HG03460 (cell line): ENCODE measurements at regions not wholly inside any gene's neighbourhood (a gene's known extent, or its start where the extent isn't known, plus 50 kb on each side); places are given as distances from the start of the nearest gene placed in this dataset.
A peak's percentile ranks its signal among the peaks of the same experiment; 100 is the strongest.
"Not testable (repeated sequence)": the region's sequence is repeated elsewhere in the genome, so short reads cannot be mapped to it uniquely, and the experiment has no call there.

Source experiments
- ATAC-seq: cut with Tn5 transposase; IDR thresholded peaks from one replicate; pipeline ENCODE4 v1.9.1; 2021; ENCODE audit not compliant: unreplicated experiment

DNA sequence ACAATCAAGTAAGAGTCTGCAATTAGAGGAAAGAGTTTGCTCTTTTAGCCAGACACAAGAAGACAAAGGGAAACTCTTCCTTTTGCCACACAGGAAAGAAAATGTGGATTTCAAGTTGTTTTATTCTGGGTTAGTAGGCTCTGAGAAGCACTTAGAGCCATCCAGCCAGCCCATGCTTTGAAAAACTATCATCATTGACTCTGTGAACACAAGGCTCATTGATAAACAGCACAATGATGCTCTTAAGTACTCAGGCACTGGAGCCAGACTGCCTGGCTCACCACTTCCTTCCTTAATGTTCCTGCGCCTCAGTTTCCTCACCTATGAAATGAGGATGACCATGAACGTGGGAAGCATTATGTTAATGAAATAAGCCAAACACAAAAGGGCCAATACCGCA lies 150.2 kb upstream of the EEA1 start:
- ATAC-seq = no peak

DNA sequence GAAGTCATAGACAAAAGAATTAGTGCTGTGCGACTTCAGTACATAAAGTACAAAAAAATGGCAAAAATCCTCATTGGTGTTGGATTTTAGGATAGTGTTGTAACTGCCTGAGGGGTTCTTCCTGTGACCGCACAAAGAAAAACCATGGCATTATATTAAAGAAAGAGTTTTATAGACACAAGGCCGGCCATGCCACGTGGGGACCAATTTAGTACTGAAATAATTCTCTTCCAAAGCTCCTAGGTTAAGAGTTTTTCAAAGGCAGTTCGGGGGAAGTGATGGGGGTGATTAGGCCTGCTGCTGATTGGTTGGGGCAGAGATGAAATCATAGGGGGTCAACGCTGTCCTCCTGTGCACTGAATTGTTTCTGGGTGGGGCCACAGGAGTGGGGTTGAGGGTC lies 150.9 kb upstream of the EEA1 start:
- ATAC-seq = no peak

DNA sequence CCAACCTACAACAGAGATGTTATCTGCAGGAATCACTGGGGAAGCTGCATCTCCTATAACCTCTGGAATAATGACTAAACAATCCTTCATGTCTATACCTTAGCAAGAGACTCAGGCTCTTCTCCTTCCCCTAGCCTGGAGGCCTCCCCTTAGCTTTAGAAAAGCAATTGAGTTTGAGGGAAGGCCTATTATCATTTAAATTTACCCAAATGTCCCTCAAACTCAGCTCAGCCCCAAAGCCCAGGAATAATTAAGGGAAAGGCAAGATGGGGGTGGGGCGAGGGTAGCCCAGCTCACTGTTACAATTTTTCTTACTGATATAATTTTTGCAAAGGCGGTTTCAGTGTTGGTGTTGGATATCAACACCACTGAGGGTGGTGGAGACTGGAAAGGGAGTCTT lies 151.4 kb upstream of the EEA1 start:
- ATAC-seq = no peak

DNA sequence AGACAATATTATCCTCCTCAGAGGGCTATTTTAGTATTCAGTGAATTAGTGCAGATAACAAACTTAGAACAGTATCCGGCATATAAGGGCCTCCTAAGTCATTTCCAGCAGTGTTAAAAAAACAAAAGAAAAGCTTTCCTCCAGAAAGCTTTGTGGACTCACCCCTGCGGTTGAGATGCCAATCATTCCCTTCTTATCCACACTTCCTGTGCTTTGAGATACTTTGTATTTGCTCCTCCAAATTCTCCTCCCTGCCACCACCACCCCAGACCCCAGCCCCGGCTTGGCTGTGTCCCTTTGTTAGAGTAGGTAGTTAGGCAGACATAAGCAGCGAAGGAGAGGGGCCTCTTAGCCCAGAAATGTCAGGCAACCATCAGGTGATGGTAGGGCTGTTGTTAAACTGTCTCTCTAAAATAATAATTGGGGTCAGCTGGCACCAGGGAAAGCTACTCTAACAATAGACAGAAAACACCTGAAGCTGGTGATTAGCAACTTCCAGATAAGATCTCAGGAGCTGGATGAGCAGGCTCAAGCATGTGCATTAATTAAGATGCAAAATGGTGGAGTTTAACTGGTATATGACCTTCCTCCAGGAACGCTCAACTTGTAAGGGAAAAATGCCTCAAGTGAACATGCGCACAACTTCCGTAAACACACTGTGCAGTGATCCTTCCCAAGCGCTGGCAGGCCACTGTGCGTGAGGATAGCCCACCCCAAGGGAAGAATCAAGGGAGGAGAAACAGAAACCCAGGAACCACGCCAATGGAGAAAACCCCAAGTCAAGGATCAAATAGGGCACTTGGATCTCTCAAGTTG lies 152.1 kb upstream of the EEA1 start:
- ATAC-seq = no peak

DNA sequence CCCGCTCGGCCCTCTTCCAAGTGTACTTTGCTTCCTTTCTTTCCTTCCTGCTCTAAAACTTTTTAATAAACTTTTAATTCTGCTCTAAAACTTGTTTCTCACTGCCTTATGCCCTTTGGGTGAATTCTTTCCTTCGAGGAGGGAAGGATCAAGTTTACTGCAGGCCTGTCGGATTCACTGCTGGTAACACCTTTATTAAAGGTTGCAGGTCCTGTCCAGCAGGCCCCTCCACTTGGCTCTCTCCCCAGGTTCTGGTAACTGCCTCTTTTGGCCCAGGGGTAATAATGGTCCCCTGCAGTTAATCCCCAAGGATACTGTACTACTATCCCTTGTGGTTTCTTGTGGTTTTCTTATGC lies 152.7 kb upstream of the EEA1 start:
- ATAC-seq = no peak

DNA sequence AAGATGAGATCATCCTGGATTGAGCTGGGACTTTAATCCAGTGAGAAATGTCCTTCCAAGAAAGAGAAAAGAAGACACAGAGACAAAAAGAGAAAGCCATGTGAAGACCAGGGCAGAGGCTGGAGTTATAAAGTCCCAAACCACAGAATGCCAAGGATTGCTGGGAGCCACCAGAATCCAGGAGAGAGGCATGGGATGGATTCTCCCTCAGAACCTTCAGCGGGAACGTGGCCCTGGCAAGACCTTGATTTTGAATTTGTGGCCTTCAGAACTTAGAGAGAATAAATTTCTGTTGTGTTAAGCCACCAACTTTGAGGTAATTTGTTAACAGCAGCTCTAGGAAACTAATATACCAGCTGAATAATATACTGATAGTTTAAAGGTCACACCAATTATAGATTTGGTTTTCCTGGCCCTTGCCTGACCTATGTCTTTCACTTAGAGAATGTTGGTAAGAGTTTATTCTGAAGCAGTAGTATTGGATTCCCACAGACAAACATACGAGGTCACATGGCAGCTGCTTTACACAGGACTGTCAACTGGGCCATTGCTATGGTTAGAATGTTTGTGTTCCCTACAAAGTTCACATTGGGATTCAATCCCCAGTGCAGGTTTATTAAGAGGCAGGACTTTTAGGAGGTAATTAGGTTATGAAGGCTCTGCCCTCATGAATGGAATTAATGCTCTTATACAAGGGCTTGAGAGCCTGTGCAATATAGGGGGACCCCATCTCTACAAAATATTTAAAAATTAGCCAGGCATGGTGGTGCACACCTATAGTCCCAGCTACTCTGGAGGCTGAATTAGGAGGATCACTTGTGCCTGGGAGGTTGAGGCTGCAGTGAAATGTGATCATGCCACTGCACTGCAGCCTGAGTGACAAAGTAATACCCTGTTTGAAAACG lies 156.5 kb upstream of the EEA1 start:
- ATAC-seq = no peak

DNA sequence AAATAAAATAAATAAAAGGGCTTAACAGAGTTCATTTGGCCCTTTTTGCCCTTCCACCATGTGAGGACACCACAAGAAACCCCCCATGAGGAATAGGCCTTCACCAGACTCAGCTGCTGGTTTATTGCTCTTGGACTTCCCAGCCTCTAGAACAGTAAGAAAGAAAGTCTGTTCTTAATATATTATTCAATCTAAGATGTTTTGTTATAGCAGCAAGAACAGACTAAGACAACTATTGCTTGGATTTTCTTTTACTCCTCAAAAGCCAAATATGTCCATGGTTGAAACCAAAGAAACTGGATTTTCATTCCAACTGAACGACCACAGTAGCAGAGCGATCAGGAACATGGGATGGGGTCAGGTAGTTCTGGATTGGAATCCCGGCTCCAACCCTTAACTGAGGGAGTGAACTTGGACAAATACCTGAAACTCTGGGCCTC lies 157.2 kb upstream of the EEA1 start:
- no peak for ATAC-seq

DNA sequence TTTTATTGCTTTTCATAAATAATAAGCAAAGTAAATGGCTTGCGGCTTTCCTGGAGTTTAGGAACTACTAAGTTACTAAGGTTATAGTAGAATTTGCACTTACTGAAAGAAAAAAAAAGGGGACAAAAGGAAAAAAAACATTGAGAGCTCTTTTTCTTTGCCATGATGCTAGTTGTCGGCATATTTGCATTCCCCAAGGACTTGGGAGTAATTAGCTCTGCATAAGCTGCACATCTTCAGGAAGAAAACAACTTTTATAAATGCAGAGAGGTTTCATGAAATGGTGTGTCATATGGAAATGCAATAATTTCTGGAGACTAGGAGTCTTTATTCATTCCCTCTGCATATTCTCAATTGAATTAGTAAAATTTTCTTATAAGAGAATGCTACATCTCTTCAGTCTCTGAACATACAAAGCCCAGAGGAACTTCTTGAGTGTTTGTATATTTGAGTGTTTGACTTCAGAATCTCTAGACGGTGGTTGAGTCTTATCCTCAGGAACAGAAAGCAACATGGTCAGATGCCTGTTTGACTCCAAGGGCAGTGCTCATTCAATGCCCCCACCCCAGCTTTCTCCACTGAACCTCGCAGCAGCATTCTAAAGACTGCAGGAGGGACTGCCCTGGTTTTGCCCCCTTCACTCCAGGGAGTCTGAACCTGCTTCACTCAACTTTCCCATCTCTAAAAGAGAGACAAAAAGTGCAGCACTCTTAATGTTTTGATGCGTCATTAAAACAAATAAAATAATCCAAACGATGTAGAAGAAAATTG lies 158.9 kb upstream of the EEA1 start:
- ATAC-seq = no peak

DNA sequence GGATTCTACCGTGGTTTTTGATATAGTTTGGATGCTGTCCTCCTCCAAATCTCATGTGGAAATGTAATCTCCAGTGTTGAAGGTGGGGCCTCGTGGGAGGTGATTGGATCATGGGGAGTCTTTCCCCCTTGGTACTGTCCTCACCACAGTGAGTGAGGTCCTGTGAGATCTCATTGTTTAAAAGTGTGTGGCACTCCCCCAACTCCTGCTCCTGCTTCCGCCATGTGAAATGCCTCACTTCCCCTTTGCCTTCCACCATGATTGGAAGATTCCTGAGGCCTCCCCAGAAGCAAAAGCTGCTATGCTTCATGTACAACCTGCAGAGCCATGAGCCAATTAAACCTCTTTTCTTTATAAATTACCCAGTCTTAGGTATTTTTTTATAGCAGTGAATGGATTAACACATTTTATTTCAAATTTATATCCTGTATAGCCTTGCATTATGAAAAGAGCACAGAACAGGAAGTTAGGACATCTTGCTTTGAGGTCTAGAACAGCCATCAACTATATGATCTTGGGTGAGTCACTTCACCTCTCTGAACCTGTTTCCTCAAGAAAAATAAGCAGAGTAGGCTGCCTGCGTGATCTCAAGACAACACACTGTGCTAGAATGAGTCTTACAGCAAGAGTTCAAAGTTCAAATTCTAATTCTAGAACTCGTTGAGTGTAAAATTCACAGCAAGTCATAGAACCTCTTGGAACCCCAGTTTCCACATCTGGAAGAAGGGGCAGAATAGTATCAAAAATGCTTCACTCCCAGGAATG lies 160.9 kb upstream of the EEA1 start:
- ATAC-seq = no peak

DNA sequence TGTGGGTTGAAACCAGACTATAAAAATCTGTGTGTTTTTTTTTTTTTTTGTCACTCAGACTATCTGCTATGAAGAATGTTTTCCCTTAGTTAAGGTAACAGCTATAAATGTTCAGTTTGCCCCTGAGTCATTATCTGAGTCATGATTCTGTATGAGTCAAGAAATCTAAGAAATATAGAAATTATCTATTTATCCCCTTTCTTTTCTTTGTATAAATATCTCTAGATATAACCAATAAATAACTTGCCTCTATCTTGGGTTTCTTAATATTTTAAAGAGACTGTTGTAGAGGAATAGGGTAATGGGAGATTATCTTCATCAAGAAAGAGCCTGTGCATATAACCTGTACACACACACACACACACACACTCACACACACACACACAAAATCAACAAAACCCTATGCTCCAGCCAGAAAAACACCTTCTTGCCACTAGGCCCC lies 161.7 kb upstream of the EEA1 start:
- no peak for ATAC-seq

DNA sequence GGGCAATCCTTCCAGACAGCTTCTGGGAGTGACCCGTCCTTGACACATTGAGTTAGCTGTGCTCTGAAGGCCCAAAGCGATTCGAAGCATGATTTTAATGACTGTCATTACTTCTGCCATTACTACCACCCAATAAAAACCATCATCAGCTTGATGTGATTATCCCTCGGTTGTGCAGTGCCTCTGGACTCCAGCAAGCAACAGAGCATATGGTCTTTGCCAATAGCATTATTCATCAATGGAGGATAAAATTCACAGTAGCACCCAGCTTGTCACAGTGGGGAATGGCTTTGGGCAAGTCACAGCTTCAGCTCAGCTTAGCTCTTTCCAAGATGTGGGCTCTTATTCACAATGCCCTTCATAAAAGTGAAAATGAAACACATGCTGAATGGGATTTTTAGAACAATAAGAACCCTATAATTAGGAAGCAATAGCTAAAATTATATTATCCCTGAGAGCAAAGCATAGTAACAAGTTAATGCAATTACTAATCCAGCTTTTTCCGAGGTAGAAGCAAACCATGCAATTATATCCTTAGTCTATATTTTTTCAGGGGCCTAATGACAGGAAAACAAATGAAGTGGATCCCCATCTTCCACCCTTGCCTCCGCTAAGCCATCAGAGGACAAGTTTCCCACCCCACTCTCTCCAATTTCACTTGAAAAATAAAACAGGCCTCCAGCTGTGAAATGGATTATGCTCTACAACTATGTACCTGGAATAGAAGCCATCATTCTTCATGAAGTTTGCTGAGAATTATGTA lies 163.0 kb upstream of the EEA1 start:
- no peak for ATAC-seq

DNA sequence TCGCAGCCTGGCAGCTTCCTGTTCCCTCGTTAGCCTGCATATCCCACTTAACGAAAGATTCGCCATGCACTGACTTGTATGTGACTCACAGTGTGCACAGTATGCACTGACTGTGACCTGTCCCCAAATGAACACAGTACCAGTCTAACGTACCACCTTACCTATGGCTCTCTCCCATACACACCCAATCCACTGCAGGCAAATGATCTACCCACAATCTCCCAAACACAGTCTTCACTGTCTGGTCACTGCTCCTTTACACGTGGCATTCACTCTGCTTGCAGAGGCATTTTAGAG lies 163.5 kb upstream of the EEA1 start:
- no peak for ATAC-seq

DNA sequence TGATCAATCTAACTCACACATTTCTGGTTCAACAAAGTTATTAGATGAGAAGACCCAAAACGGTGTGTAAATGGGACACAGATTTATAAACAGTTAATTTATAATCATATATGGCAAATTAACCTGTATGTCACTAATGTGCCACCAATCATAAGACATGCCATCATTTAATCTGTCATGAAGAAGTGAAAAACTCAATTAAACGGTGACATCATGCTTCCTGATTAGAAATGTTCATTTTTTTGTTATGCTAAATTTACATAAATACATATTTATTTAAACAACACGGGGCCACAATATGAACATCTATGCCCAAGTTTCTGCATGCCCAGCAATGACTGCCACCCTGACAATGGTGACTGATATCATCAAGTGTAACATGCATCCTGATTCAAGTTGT lies 164.1 kb upstream of the EEA1 start:
- ATAC-seq = no peak

DNA sequence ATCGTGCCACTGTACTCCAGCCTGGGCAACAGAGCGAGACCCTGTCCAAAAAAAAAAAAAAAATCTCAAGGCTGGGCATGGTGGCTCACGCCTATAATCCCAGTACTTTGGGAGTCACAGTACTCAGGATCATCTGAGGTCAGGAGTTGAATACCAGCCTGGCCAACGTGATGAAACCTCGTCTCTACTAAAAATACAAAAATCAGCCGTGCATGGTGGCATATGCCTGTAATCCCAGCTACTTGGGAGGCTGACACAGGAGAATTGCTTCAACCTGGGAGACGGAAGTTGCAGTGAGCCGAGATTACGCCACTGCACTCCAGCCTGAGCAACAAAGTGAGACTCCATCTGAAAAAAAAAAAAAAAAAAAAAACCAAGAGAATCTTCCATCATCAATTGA lies 165.1 kb upstream of the EEA1 start:
- not testable (repeated sequence) for ATAC-seq

DNA sequence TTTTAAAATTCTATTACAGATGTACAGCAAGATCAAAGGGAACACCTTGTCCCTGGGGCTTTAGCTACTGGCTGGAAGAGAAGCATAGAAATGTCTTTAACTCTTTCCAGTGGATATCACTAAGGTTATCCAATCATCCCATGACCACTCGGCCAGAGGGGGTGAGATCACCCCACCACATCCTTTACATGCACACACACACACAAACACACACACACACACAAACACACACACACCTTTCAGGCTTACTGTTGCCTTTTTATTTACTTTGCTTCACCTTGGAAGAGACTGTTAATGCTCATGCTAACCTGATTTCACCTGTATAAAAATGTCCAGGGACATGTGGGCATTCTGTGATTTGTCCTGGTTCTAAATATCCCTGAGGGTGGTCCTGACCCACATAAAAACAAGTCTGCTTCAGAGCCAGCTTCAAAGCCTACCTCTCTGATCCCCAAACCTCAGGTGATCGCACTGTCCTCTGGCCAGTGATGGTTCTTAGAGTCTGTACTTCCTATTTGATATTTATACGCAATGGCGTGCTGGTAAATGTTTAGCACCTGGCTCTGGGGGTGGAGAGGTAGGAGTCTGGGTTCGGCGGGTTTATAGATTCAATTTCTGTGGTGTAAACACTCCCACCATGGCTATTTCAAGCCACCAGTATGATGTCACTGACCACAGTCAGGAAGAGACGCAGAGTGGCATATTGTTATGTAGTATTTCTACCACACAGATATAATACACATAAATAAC lies 166.1 kb upstream of the EEA1 start:
- ATAC-seq = peak; percentile 88

DNA sequence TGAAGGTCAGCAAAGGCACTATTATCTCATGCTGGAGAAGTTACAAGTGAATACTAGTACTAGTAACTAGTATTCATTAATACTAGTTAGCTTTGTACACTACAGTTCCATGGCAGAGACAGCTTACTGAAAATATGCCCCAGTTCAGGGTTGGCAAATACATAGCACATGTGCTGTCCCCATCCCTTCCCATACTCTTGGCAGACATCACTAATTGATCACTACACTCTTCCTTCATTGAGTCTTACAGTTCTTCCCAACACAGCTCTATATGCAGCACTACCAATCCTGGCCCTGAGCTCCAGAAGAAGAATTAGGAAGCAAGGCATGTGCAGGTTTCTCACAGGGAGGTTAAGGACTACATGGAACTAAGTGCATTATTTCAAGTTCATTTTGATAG lies 168.3 kb upstream of the EEA1 start:
- ATAC-seq = no peak

DNA sequence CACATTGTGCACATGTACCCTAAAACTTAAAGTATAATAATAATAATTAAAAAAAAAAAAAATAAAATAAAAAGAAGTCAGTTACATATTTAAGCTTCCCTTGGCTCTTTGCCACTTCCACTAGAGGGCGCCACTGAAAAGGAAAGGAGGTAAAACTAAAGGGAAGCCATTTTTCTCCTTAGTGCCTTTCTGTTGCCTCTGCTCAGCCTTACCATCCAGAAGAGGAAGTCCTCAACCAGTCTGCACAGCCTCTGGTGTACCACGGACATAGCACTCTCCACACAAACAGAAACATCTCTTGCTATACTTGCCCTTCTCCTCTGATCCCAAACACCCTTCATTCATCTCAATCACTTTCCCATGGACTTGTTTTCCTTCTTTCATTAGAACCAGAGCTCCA lies 169.0 kb upstream of the EEA1 start:
- no peak for ATAC-seq

DNA sequence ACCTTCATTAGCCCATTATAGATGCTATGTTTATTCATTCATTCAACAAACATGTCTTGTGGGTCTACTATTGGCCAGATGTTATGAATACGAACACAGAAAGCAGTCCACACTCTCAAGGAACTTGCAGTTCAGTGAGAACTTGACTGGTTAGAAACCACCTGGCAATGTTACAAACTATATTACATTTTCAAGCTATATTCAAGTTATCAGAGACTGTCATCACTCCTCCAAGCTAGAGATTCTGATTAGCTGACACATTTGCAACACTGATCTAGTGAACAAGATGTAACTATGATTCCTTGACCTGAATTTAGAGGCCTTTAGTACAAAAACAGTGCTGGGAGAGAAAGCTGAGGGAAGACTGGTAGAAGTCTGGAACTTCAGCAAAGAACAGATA lies 170.7 kb upstream of the EEA1 start:
- no peak for ATAC-seq

DNA sequence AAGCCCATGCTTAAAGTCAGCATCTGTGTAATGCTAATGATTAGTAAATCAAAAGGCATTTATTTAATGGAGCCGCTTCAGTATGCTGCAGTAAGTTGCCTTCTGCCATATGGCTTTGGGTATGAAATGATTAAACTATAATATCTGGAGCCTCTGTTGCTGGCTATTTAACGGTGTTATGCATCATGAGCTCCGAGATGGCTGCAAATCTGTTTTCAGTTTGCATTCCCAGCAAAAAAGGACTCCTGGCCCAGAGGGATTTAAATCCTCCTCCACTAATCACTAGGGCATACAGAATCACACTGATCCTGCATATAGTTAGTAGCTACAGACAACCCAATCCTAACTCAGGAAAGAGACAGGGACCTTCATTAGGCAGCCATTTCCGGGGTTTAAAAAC lies 171.5 kb upstream of the EEA1 start:
- no peak for ATAC-seq

DNA sequence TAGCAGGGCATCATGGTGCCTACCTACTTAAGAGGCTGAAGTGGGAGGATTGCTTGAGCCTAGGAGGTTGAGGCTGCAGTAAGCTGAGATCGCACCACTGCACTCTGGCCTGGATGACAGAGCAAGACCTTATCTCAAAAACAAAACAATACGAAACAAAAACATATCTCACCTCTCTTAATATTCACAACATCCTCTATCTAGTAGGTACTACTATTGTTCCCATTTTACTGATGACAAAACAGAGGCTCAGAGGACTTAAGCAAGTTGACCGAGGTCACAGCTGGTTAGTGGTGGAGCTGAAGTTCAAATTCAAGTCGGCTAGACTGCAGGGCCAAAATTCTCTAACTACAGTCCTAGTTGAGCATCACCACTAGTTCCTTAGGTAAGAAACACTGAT lies 172.3 kb upstream of the EEA1 start:
- no peak for ATAC-seq
